ENCODE measurements at regions not wholly inside any gene's neighbourhood (a gene's known extent, or its start where the extent isn't known, plus 50 kb on each side); places are given as distances from the start of the nearest gene placed in this dataset.

- TF ChIP-seq CTCF (IDR thresholded peaks at IDR 0.05; ENCODE audit: low read length) (no peak), EZH2 (IDR thresholded peaks at IDR 0.05; ENCODE audit: borderline replicate concordance, low read length) (no peak)
These were observed 136.0 kb downstream of the HLX start for GRCh38 chr1:221015159-221015790.
